Calu3 (cell line): ENCODE measurements at regions not wholly inside any gene's neighbourhood (a gene's known extent, or its start where the extent isn't known, plus 50 kb on each side); places are given as distances from the start of the nearest gene placed in this dataset.

Experiments
- BruUV-seq: library from RNA; stranded (reverse); fragments of 400-500 nt; replicated peaks from 2 replicates; lab custom pipeline; 2021; lab: Mats Ljungman, UMichigan
- CTCF ChIA-PET: fragments of 300-600 bp; sonication (Branson Sonifier 250); formaldehyde crosslinking; loops from one replicate; lab custom pipeline; 2022; ENCODE audit warnings: antibody characterized with exemption; lab: Charles Lee
- DNase-seq: peaks from one replicate; pipeline ENCODE4 v3.0.0; 2022
- H3K27ac Mint-ChIP-seq: one replicate; pipeline ENCODE4 v1.8.0; 2022; ENCODE audit warnings: mixed read lengths; ENCODE audit not compliant: unreplicated experiment
- H3K27me3 Mint-ChIP-seq: one replicate; pipeline ENCODE4 v1.8.0; 2022; ENCODE audit warnings: mixed read lengths; ENCODE audit not compliant: unreplicated experiment
- H3K36me3 Mint-ChIP-seq: one replicate; pipeline ENCODE4 v1.8.0; 2022; ENCODE audit warnings: mild to moderate bottlenecking, moderate library complexity, mixed read lengths; ENCODE audit not compliant: insufficient read depth, unreplicated experiment
- H3K4me1 Mint-ChIP-seq: one replicate; pipeline ENCODE4 v1.8.0; 2022; ENCODE audit warnings: mild to moderate bottlenecking, low read depth, mixed read lengths; ENCODE audit not compliant: unreplicated experiment
- H3K4me3 Mint-ChIP-seq: one replicate; pipeline ENCODE4 v1.8.0; 2022; ENCODE audit warnings: mild to moderate bottlenecking, low read depth, moderate library complexity, mixed read lengths; ENCODE audit not compliant: unreplicated experiment
- H3K9me3 Mint-ChIP-seq: one replicate; pipeline ENCODE4 v1.8.0; 2022; ENCODE audit warnings: low read depth, mixed read lengths; ENCODE audit not compliant: unreplicated experiment
- intact Hi-C: fragments of 100-400 bp; cut with micrococcal nuclease; formaldehyde crosslinking; loops from one replicate; pipeline ENCODE4 v1.10.0; 2022; ENCODE audit not compliant: unreplicated experiment
- TF ChIP-seq, protein P1 (sequence below): fragments of 200-600 bp; IDR thresholded peaks from one replicate; pipeline ENCODE4 v1.8.0; 2022; ENCODE audit warnings: antibody characterized with exemption; ENCODE audit not compliant: unreplicated experiment

- intact Hi-C loops: no loop called here
- no peaks in the 10 kb centered on the region for H3K4me1 Mint-ChIP-seq
- TF ChIP-seq, protein P1, sequence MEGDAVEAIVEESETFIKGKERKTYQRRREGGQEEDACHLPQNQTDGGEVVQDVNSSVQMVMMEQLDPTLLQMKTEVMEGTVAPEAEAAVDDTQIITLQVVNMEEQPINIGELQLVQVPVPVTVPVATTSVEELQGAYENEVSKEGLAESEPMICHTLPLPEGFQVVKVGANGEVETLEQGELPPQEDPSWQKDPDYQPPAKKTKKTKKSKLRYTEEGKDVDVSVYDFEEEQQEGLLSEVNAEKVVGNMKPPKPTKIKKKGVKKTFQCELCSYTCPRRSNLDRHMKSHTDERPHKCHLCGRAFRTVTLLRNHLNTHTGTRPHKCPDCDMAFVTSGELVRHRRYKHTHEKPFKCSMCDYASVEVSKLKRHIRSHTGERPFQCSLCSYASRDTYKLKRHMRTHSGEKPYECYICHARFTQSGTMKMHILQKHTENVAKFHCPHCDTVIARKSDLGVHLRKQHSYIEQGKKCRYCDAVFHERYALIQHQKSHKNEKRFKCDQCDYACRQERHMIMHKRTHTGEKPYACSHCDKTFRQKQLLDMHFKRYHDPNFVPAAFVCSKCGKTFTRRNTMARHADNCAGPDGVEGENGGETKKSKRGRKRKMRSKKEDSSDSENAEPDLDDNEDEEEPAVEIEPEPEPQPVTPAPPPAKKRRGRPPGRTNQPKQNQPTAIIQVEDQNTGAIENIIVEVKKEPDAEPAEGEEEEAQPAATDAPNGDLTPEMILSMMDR: no peak
- H3K27ac Mint-ChIP-seq: no peak overlapping the region
- no peak overlapping the region for H3K4me3 Mint-ChIP-seq
- H3K36me3 Mint-ChIP-seq: no peaks in the 10 kb centered on the region
- no TSS peak for BruUV-seq
- CTCF ChIA-PET: interaction anchor here (0.7 kb wide), 1 partner anchor 18 kb away, joined by 3 read pairs; no protein-coding TSS in a partner anchor
- H3K27me3 Mint-ChIP-seq: peaks cover 90% of the 10 kb centered on the region
- H3K9me3 Mint-ChIP-seq: peaks cover 2% of the 10 kb centered on the region
- no peak for DNase-seq
Measured at GRCh38 chr6:44545224-44545623, 157.7 kb downstream of the CDC5L start.

- H3K27ac Mint-ChIP-seq: no peak overlapping the region
- no peak for DNase-seq
- CTCF ChIA-PET: interaction anchor here (0.6 kb wide), 1 partner anchor 1603 kb away, joined by 3 read pairs; no protein-coding TSS in a partner anchor
- BruUV-seq: no TSS peak
- peaks cover 2% of the 10 kb centered on the region for H3K9me3 Mint-ChIP-seq
- no peaks in the 10 kb centered on the region for H3K4me1 Mint-ChIP-seq
- TF ChIP-seq, protein P1: no peak
- H3K27me3 Mint-ChIP-seq: peaks cover 89% of the 10 kb centered on the region
- H3K36me3 Mint-ChIP-seq: no peaks in the 10 kb centered on the region
- H3K4me3 Mint-ChIP-seq: no peak overlapping the region
- intact Hi-C loops: no loop called here
Measured at GRCh38 chr6:44548319-44548718, 160.8 kb downstream of the CDC5L start.

DNA sequence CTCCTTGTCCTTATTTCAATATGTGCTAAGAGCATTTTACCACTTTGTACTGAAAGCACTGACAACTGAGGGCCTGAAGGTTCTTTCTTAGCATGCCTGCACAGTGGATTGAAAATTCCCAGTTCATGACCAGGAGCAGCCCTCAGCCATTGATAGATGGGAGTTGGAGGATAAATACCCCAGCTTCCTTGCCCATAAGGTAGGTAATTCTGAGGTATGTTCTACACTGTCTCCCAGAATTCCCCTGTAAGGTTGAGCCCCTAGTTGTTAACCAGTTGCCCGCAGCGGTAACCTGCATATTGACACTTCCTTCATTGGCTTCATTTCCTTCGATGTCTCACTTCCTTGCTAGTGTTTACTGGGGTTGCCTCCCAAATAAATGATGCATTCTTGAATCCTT lies 162.0 kb downstream of the CDC5L start:
- H3K27ac Mint-ChIP-seq: no peak overlapping the region
- H3K4me1 Mint-ChIP-seq: no peaks in the 10 kb centered on the region
- intact Hi-C loops: no loop called here
- BruUV-seq: no TSS peak
- TF ChIP-seq, protein P1: no peak
- DNase-seq: no peak
- peaks cover 2% of the 10 kb centered on the region for H3K9me3 Mint-ChIP-seq
- no peak overlapping the region for H3K4me3 Mint-ChIP-seq
- no peaks in the 10 kb centered on the region for H3K36me3 Mint-ChIP-seq
- H3K27me3 Mint-ChIP-seq: peaks cover 85% of the 10 kb centered on the region
- CTCF ChIA-PET: no interaction called here

- no TSS peak for BruUV-seq
- CTCF ChIA-PET: no interaction called here
- H3K9me3 Mint-ChIP-seq: no peaks in the 10 kb centered on the region
- TF ChIP-seq, protein P1: no peak
- H3K4me1 Mint-ChIP-seq: no peaks in the 10 kb centered on the region
- DNase-seq: no peak
- peaks cover 69% of the 10 kb centered on the region for H3K27me3 Mint-ChIP-seq
- H3K36me3 Mint-ChIP-seq: no peaks in the 10 kb centered on the region
- no peak overlapping the region for H3K27ac Mint-ChIP-seq
- no peak overlapping the region for H3K4me3 Mint-ChIP-seq
- intact Hi-C loops: no loop called here
Measured at GRCh38 chr6:44554194-44554593, 166.7 kb downstream of the CDC5L start.
